Progenitor cell of endocrine pancreas (in vitro differentiated cells): ENCODE measurements at regions not wholly inside any gene's neighbourhood (a gene's known extent, or its start where the extent isn't known, plus 50 kb on each side); places are given as distances from the start of the nearest gene placed in this dataset.

Experiments used
- DNase-seq: peaks from one replicate; pipeline ENCODE4 v3.0.0; 2021; ENCODE audit warnings: low spot score; ENCODE audit not compliant: unreplicated experiment
- H3K27ac Mint-ChIP-seq: 2 replicates; pipeline ENCODE4 v1.8.0; 2021; ENCODE audit warnings: mild to moderate bottlenecking, moderate library complexity, mixed read lengths
- H3K27me3 Mint-ChIP-seq: 2 replicates; pipeline ENCODE4 v1.8.0; 2021; ENCODE audit warnings: mixed read lengths
- H3K36me3 Mint-ChIP-seq: 2 replicates; pipeline ENCODE4 v1.8.0; 2022; ENCODE audit warnings: mixed read lengths; ENCODE audit not compliant: insufficient read depth
- H3K4me1 Mint-ChIP-seq: 2 replicates; pipeline ENCODE4 v1.8.0; 2021; ENCODE audit warnings: low read depth, mixed read lengths
- H3K4me3 Mint-ChIP-seq: 2 replicates; pipeline ENCODE4 v1.8.0; 2021; ENCODE audit warnings: low read depth, mild to moderate bottlenecking, moderate library complexity, mixed read lengths
- H3K9me3 Mint-ChIP-seq: 2 replicates; pipeline ENCODE4 v1.8.0; 2021; ENCODE audit warnings: low read depth, mixed read lengths
- CTCF ChIP-seq: fragments of 200-600 bp; sonication (generic); IDR thresholded peaks from one replicate; pipeline ENCODE4 v1.5.0; 2021; ENCODE audit warnings: antibody characterized with exemption, mild to moderate bottlenecking; ENCODE audit not compliant: unreplicated experiment

- no peak overlapping the region for H3K27ac Mint-ChIP-seq
- H3K36me3 Mint-ChIP-seq = no peaks in the 10 kb centered on the region
- H3K27me3 Mint-ChIP-seq = no peaks in the 10 kb centered on the region
- DNase-seq = no peak
- H3K4me3 Mint-ChIP-seq = no peak overlapping the region
- no peaks in the 10 kb centered on the region for H3K9me3 Mint-ChIP-seq
- TF ChIP-seq CTCF = no peak
- H3K4me1 Mint-ChIP-seq = peaks cover 3% of the 10 kb centered on the region
These were observed 146.4 kb upstream of the TNP1 start for GRCh38 chr2:217006217-217006616.

- H3K4me3 Mint-ChIP-seq = no peak overlapping the region
- H3K4me1 Mint-ChIP-seq = peaks cover 9% of the 10 kb centered on the region
- no peaks in the 10 kb centered on the region for H3K36me3 Mint-ChIP-seq
- H3K27me3 Mint-ChIP-seq = no peaks in the 10 kb centered on the region
- H3K9me3 Mint-ChIP-seq = no peaks in the 10 kb centered on the region
- TF ChIP-seq CTCF = no peak
- H3K27ac Mint-ChIP-seq = no peak overlapping the region
- DNase-seq = no peak
These were observed 144.8 kb upstream of the TNP1 start for GRCh38 chr2:217004656-217005055.

- Mint-ChIP-seq H3K4me3 (no peak overlapping the region), H3K27ac (no peak overlapping the region), H3K9me3 (no peaks in the 10 kb centered on the region), H3K4me1 (peaks cover 12% of the 10 kb centered on the region), H3K27me3 (no peaks in the 10 kb centered on the region), H3K36me3 (no peaks in the 10 kb centered on the region)
- no peak for DNase-seq
- TF ChIP-seq CTCF = no peak
These were observed 141.9 kb upstream of the TNP1 start for GRCh38 chr2:217001740-217002139.

GRCh38 chr2:217000406-217000805 lies 140.5 kb upstream of the TNP1 start:
- peaks cover 8% of the 10 kb centered on the region for H3K4me1 Mint-ChIP-seq
- H3K4me3 Mint-ChIP-seq = no peak overlapping the region
- no peak overlapping the region for H3K27ac Mint-ChIP-seq
- DNase-seq = no peak
- TF ChIP-seq CTCF = no peak
- no peaks in the 10 kb centered on the region for H3K27me3 Mint-ChIP-seq
- H3K9me3 Mint-ChIP-seq = no peaks in the 10 kb centered on the region
- H3K36me3 Mint-ChIP-seq = no peaks in the 10 kb centered on the region

- no peak overlapping the region for H3K4me3 Mint-ChIP-seq
- no peak overlapping the region for H3K27ac Mint-ChIP-seq
- TF ChIP-seq CTCF = no peak
- peaks cover 3% of the 10 kb centered on the region for H3K27me3 Mint-ChIP-seq
- no peaks in the 10 kb centered on the region for H3K9me3 Mint-ChIP-seq
- no peaks in the 10 kb centered on the region for H3K36me3 Mint-ChIP-seq
- no peak for DNase-seq
- peaks cover 8% of the 10 kb centered on the region for H3K4me1 Mint-ChIP-seq
These were observed 136.5 kb upstream of the TNP1 start for GRCh38 chr2:216996279-216996845.
